H1 (cell line): ENCODE measurements at regions not wholly inside any gene's neighbourhood (a gene's known extent, or its start where the extent isn't known, plus 50 kb on each side); places are given as distances from the start of the nearest gene placed in this dataset.

ENCODE experiments used
- CTCF ChIA-PET: fragments of 300-600 bp; sonication (Branson Sonifier 250); formaldehyde crosslinking; loops from one replicate; lab custom pipeline; 2021; ENCODE audit not compliant: partially characterized antibody; lab: Charles Lee
- POLR2A ChIA-PET: fragments of 300-600 bp; sonication (Branson Sonifier 250); formaldehyde crosslinking; loops from one replicate; lab custom pipeline; 2021; ENCODE audit warnings: inconsistent platforms; ENCODE audit not compliant: partially characterized antibody; lab: Charles Lee
- DNase-seq, 2 experiments: peaks; one replicate each; pipeline versions ENCODE4 v3.0.0 to v3.0.0-alpha.2; 2010 to 2022; ENCODE audit warnings: low spot score in 2 of 2, low read depth in 1 of 2, mixed read lengths in 1 of 2
- FAIRE-seq: peaks from 2 replicates; lab custom pipeline; 2011; peaks lifted over from hg19 to GRCh38; lab: Jason Lieb, UNC
- H2AFZ ChIP-seq: 2 replicates; pipeline ENCODE4 v1.8.1; 2012; ENCODE audit warnings: low read length, inconsistent platforms
- H2AK5ac ChIP-seq: 2 replicates; pipeline ENCODE4 v1.6.1; 2013; ENCODE audit warnings: low read depth, low read length
- H2BK120ac ChIP-seq: replicated peaks from 2 replicates; pipeline ENCODE3; 2013; ENCODE audit warnings: low read depth, low read length, inconsistent platforms
- H2BK12ac ChIP-seq: 2 replicates; pipeline ENCODE4 v1.6.1; 2013; ENCODE audit warnings: low read depth, low read length
- H2BK15ac ChIP-seq: 2 replicates; pipeline ENCODE4 v1.6.1; 2013; ENCODE audit warnings: low read length
- H2BK20ac ChIP-seq: 2 replicates; pipeline ENCODE4 v1.6.1; 2013; ENCODE audit warnings: low read length
- H2BK5ac ChIP-seq: 2 replicates; pipeline ENCODE4 v1.6.1; 2013; ENCODE audit warnings: low read depth, low read length
- H3K14ac ChIP-seq: 2 replicates; pipeline ENCODE4 v1.6.1; 2013; ENCODE audit warnings: inconsistent platforms; ENCODE audit not compliant: insufficient read length
- H3K18ac ChIP-seq: 2 replicates; pipeline ENCODE4 v1.6.1; 2013; ENCODE audit warnings: low read length; ENCODE audit errors: extremely low read depth
- H3K23ac ChIP-seq: 2 replicates; pipeline ENCODE4 v1.6.1; 2013; ENCODE audit warnings: inconsistent platforms; ENCODE audit not compliant: insufficient read length
- H3K23me2 ChIP-seq: 2 replicates; pipeline ENCODE4 v1.6.1; 2013; ENCODE audit warnings: low read depth, low read length
- H3K27ac ChIP-seq: 2 replicates; pipeline ENCODE4 v1.6.1; 2011; ENCODE audit warnings: low read depth, low read length, inconsistent platforms
- H3K27me3 ChIP-seq, 4 experiments: replicated peaks in 1 of 4; 1 replicate in 1 of 4; 2 replicates in 3 of 4; pipeline versions ENCODE4 v1.6.1 to v1.8.1; 2011 to 2013; ENCODE audit warnings: low read length in 3 of 4, mild to moderate bottlenecking in 3 of 4, inconsistent platforms in 2 of 4, mixed read lengths in 2 of 4, moderate library complexity in 1 of 4; ENCODE audit not compliant: control insufficient read depth in 3 of 4, insufficient read depth in 3 of 4; ENCODE audit errors: extremely low read depth in 1 of 4
- H3K36me3 ChIP-seq, 4 experiments: 2 replicates each; pipeline versions ENCODE4 v1.6.1 to v1.8.1; 2011 to 2013; ENCODE audit warnings: mild to moderate bottlenecking in 4 of 4, low read length in 3 of 4, moderate library complexity in 2 of 4, control low read depth in 1 of 4, inconsistent platforms in 1 of 4; ENCODE audit not compliant: insufficient read depth in 4 of 4, control insufficient read depth in 2 of 4
- H3K4ac ChIP-seq: replicated peaks from 2 replicates; pipeline ENCODE3; 2013; ENCODE audit warnings: low read length, low read depth, mixed read lengths, inconsistent platforms; ENCODE audit not compliant: insufficient read length
- H3K4me1 ChIP-seq, 4 experiments: replicated peaks in 1 of 4; 1 replicate in 1 of 4; 2 replicates in 3 of 4; pipeline versions ENCODE4 v1.6.1 to v1.8.1; 2011 to 2013; ENCODE audit warnings: low read length in 3 of 4, inconsistent platforms in 2 of 4, mixed read lengths in 1 of 4; ENCODE audit not compliant: insufficient read depth in 4 of 4, control insufficient read depth in 3 of 4
- H3K4me2 ChIP-seq, 2 experiments: 2 replicates each; pipeline versions ENCODE4 v1.6.1 to v1.8.1; 2011 to 2013; ENCODE audit warnings: low read depth in 2 of 2, low read length in 2 of 2, control low read depth in 1 of 2, inconsistent platforms in 1 of 2, mild to moderate bottlenecking in 1 of 2; ENCODE audit not compliant: insufficient read depth in 1 of 2
- H3K4me3 ChIP-seq, 4 experiments: fragments of 200-600, 300-600 bp in 1 of 4; sonication (generic), shearing (Covaris generic), sonication (Bioruptor Twin) in 1 of 4; 2 replicates each; pipeline versions ENCODE4 v1.5.1 to v1.8.1; 2011 to 2016; ENCODE audit warnings: low read length in 4 of 4, low read depth in 3 of 4, control low read depth in 2 of 4, inconsistent platforms in 2 of 4, mild to moderate bottlenecking in 2 of 4, mixed read lengths in 1 of 4, moderate library complexity in 1 of 4; ENCODE audit not compliant: insufficient read depth in 2 of 4; ENCODE audit errors: extremely low read depth in 1 of 4
- H3K56ac ChIP-seq: replicated peaks from 2 replicates; pipeline ENCODE3; 2013; ENCODE audit warnings: low read depth, mild to moderate bottlenecking, mixed read lengths, low read length, inconsistent platforms; ENCODE audit not compliant: insufficient read length
- H3K79me1 ChIP-seq: 2 replicates; pipeline ENCODE4 v1.6.1; 2013; ENCODE audit warnings: low read depth, low read length, control low read depth
- H3K79me2 ChIP-seq, 2 experiments: 2 replicates each; pipeline versions ENCODE4 v1.6.1 to v1.8.1; 2012 to 2013; ENCODE audit warnings: low read length in 2 of 2, mild to moderate bottlenecking in 2 of 2, inconsistent platforms in 1 of 2; ENCODE audit not compliant: insufficient read depth in 2 of 2, control insufficient read depth in 1 of 2
- H3K9ac ChIP-seq, 4 experiments: replicated peaks in 1 of 4; 1 replicate in 1 of 4; 2 replicates in 3 of 4; pipeline versions ENCODE4 v1.6.1 to v1.8.1; 2011 to 2013; ENCODE audit warnings: low read depth in 3 of 4, low read length in 3 of 4, control low read depth in 2 of 4, mild to moderate bottlenecking in 2 of 4, moderate library complexity in 2 of 4, inconsistent platforms in 1 of 4; ENCODE audit errors: extremely low read depth in 1 of 4
- H3K9me3 ChIP-seq, 2 experiments: 2 replicates each; pipeline versions ENCODE4 v1.6.1 to v1.8.1; 2012 to 2013; ENCODE audit warnings: mild to moderate bottlenecking in 2 of 2, moderate library complexity in 2 of 2, control low read depth in 1 of 2, inconsistent platforms in 1 of 2, low read depth in 1 of 2, low read length in 1 of 2, mixed read lengths in 1 of 2; ENCODE audit not compliant: insufficient read depth in 2 of 2
- H4K20me1 ChIP-seq, 2 experiments: replicated peaks in 1 of 2; 2 replicates each; pipeline versions ENCODE3 to v1.8.1; 2011 to 2013; ENCODE audit warnings: inconsistent platforms in 2 of 2, low read length in 2 of 2, mild to moderate bottlenecking in 1 of 2; ENCODE audit not compliant: insufficient read depth in 2 of 2, control insufficient read depth in 1 of 2
- H4K5ac ChIP-seq: 2 replicates; pipeline ENCODE4 v1.6.1; 2013; ENCODE audit warnings: low read length, low read depth, mixed read lengths, inconsistent platforms; ENCODE audit not compliant: insufficient read length
- H4K8ac ChIP-seq: 2 replicates; pipeline ENCODE4 v1.8.0; 2013; ENCODE audit warnings: mild to moderate bottlenecking, moderate library complexity, low read length, inconsistent platforms; ENCODE audit not compliant: insufficient read depth; ENCODE audit errors: extremely low read depth
- H4K91ac ChIP-seq: replicated peaks from 2 replicates; pipeline ENCODE3; 2013; ENCODE audit warnings: low read length, mixed read lengths, inconsistent platforms; ENCODE audit not compliant: insufficient read length
- EZH2 ChIP-seq: fragments of 200-600 bp; sonication (generic); IDR thresholded peaks from 2 replicates; pipeline ENCODE4 v1.7.1; 2012; ENCODE audit warnings: low read depth, mild to moderate bottlenecking, moderate library complexity, low read length, inconsistent platforms; ENCODE audit not compliant: severe bottlenecking
- ZNF274 ChIP-seq: IDR thresholded peaks from 2 replicates; pipeline ENCODE4 v1.7.0; 2012; ENCODE audit warnings: low read length, borderline replicate concordance; ENCODE audit errors: extremely low read depth
- WGBS, 2 experiments: shearing (Covaris generic) in 1 of 2; methylation state at CpG; one replicate each; pipeline versions ENCODE4 v1.1.6 to v1.1.7; 2013 to 2015; ENCODE audit warnings: low lambda C conversion rate in 2 of 2, mixed read lengths in 2 of 2, inconsistent platforms in 1 of 2, low coverage in 1 of 2, missing lambda C conversion rate in 1 of 2; ENCODE audit not compliant: insufficient replicate concordance in 2 of 2, insufficient coverage in 1 of 2, insufficient read length in 1 of 2; ENCODE audit errors: extremely low coverage in 1 of 2, missing lambda C conversion rate in 1 of 2; 5-methylcytosine and 5-hydroxymethylcytosine counted together
- TF ChIP-seq, protein P1 (sequence below): IDR thresholded peaks from 2 replicates; pipeline ENCODE4 v1.6.1; 2012; ENCODE audit warnings: inconsistent platforms

DNA sequence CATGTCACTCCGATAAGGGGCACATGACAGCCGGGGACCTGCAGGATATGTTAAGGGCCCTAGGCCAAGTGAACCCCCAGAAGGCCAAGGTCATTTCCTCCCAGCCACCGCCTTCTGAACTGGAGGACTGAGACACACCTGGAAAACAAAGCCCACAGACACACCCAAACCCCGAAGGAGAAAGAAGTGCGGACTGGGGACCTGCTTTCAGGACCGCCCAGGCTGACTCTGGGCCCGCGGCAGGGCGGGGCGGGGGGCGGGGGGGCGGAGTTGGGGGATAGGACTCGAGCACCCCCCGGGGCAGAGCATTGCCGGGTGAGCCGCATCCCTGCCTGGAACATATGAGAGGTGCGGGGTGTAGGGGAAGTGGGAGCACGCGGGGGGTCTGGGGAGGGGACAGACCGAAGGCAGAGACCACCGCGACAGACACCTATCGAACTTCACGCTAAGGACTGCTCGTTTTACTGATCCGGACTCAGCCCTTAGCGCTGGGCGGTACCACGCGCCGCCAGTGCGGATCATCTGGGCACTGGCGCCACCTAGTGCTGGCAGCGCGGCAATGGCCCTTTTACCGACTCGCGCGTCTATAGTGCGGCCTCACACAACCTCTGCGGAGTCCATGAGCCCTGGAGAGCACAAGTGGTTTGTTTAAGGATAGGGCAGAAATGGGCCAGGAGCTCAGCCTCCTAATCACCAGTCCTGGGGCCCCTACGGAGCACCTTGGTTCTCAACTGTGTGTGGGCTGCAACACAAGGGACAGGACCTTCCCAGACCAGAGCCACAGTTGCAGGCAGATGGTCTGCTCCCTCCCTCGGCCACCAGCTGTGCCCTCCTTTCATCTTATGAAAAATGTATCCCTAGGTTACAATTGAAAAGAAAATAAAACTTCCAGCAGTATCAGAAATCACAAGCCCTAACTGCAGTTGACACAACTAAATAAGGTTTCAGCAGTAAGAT lies 157.6 kb downstream of the HERPUD2 start:
- DNase-seq (peak; percentile 54 to 92), FAIRE-seq (peak; percentile 65)
- H2AK5ac ChIP-seq, result no peak overlapping the region
- no peak overlapping the region for H4K5ac ChIP-seq
- no peak overlapping the region for H3K4ac ChIP-seq
- no peak overlapping the region for H2BK5ac ChIP-seq
- H2BK20ac ChIP-seq, result no peak overlapping the region
- no peaks in the 10 kb centered on the region for H3K4me1 ChIP-seq
- H3K27me3 ChIP-seq, result peaks cover 0 to 14% (median 8%) of the 10 kb centered on the region in 4 experiments; a peak in 4 of 7 replicates
- no peak overlapping the region for H3K9ac ChIP-seq
- WGBS, 2 experiments, result 17% methylated on average over 23 of the region's 43 CpGs; no CpG with 5 or more reads in 1 of the 2 experiments
- H2BK15ac ChIP-seq, result 0 out of 2 replicates have a peak overlapping the region, but pooled peaks have one; percentile 61
- H2AFZ ChIP-seq, result peak overlapping the region; percentile 90
- no peak overlapping the region for H2BK120ac ChIP-seq
- H3K4me2 ChIP-seq, result peak overlapping the region in 1 of 2 experiments; percentile 68; a peak in 3 of 4 replicates
- H4K8ac ChIP-seq, result no peak overlapping the region
- H3K23me2 ChIP-seq, result no peaks in the 10 kb centered on the region
- peak overlapping the region in 3 of 4 experiments; percentile 34 to 57 (median 42); a peak in 4 of 8 replicates for H3K4me3 ChIP-seq
- no peaks in the 10 kb centered on the region for H3K79me2 ChIP-seq
- no peaks in the 10 kb centered on the region for H3K79me1 ChIP-seq
- H3K56ac ChIP-seq, result no peak overlapping the region
- no peak overlapping the region for H3K27ac ChIP-seq
- H4K91ac ChIP-seq, result no peak overlapping the region
- CTCF ChIA-PET, result interaction anchor here (0.7 to 3.4 kb wide), 23 partner anchors 10 to 498 kb away, joined by 3 to 32 read pairs (median 5); no protein-coding TSS in a partner anchor
- no peaks in the 10 kb centered on the region for H4K20me1 ChIP-seq
- no peaks in the 10 kb centered on the region for H3K36me3 ChIP-seq
- H3K23ac ChIP-seq, result no peak overlapping the region
- no peaks in the 10 kb centered on the region for H3K9me3 ChIP-seq
- H2BK12ac ChIP-seq, result 0 out of 2 replicates have a peak overlapping the region, but pooled peaks have one; percentile 1
- H3K14ac ChIP-seq, result no peak overlapping the region
- POLR2A ChIA-PET, result no interaction called here
- no peak overlapping the region; the same call in 1 of the 2 replicates for H3K18ac ChIP-seq
- no peak for TF ChIP-seq EZH2
- TF ChIP-seq, protein P1, sequence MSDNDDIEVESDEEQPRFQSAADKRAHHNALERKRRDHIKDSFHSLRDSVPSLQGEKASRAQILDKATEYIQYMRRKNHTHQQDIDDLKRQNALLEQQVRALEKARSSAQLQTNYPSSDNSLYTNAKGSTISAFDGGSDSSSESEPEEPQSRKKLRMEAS, result peak; percentile 93
- TF ChIP-seq ZNF274, result no peak
